Upper lobe of right lung (tissue), 1 donor: ENCODE measurements at regions not wholly inside any gene's neighbourhood (a gene's known extent, or its start where the extent isn't known, plus 50 kb on each side); places are given as distances from the start of the nearest gene placed in this dataset.

Experiments
- ATAC-seq: fragments of 200-7000 bp; cut with Tn5 transposase; one replicate; pipeline ENCODE4 v1.9.1; 2020; ENCODE audit warnings: mild to moderate bottlenecking, moderate library complexity
- DNase-seq: peaks from one replicate; pipeline ENCODE4 v3.0.0-alpha.2; 2020
- H3K27ac ChIP-seq: fragments of 200-600 bp; one replicate; pipeline ENCODE4 v1.8.0; 2022
- H3K27me3 ChIP-seq: fragments of 200-600 bp; one replicate; pipeline ENCODE4 v1.8.0; 2022; ENCODE audit warnings: mild to moderate bottlenecking
- H3K36me3 ChIP-seq: fragments of 200-600 bp; one replicate; pipeline ENCODE4 v1.8.0; 2022
- H3K4me1 ChIP-seq: fragments of 200-600 bp; one replicate; pipeline ENCODE4 v1.8.0; 2022
- H3K4me3 ChIP-seq: fragments of 200-600 bp; one replicate; pipeline ENCODE4 v1.8.0; 2022; ENCODE audit warnings: mild to moderate bottlenecking
- H3K9me3 ChIP-seq: fragments of 200-600 bp; one replicate; pipeline ENCODE4 v1.8.0; 2022
- intact Hi-C: fragments of 100-400 bp; cut with DNase I; formaldehyde crosslinking; loops from one replicate; pipeline ENCODE4 v1.11.0; 2022
- TF ChIP-seq, protein P1 (sequence below): fragments of 200-600 bp; IDR thresholded peaks from one replicate; pipeline ENCODE4 v1.8.0; 2022; ENCODE audit warnings: antibody characterized with exemption
- donor health status: DM: no; HTN: yes; CAD: no; lungs with severe emphysema.

GRCh38 chr6:43890197-43891062, 120.4 kb downstream of the VEGFA start:
- DNase-seq, result no peak
- H3K4me1 ChIP-seq, result no peaks in the 10 kb centered on the region

DNA sequence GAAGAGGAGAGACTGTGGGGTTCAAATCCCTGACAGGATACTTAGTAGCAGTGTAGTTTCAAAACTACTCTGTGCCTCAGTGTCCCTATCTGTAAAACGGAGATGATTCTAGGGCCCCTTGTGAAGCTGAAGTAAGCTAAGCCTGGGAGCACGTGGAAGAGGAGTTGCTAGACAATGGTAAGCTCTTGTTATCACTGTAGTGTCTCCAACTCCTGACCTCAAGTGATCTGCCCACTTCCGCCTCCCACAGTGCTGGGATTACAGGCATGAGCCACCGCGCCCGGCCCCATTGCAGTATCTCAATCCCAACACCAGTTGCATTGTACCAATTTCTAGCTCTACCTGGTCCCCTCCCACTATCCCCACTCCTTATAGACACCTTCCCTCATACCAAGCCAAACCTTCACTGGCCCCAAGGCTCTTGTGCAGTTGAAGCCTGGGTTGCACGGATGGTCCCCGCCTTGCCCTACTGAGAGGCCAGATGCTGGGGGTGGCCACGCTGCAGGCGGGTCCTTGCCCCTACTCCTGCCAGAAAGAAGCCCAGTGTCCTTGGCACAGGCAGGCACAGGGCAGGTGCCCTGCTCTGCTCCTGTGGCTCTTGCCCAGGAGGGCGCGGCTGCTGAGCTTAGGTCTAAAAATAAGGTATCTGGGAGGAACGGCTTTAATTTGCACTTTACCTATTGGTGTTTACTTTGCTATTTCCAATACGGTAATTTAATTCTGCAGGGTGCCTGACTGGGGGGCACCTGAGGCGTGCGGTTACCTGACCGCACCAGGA, 118.1 kb downstream of the VEGFA start:
- Histone ChIP-seq H3K36me3 (no peaks in the 10 kb centered on the region), H3K4me1 (no peaks in the 10 kb centered on the region), H3K9me3 (no peaks in the 10 kb centered on the region), H3K27me3 (peaks cover 6% of the 10 kb centered on the region), H3K4me3 (no peak overlapping the region), H3K27ac (no peak overlapping the region)
- no peak for ATAC-seq
- peak; percentile 46 for DNase-seq
- intact Hi-C loops, result no loop called here
- TF ChIP-seq, protein P1, sequence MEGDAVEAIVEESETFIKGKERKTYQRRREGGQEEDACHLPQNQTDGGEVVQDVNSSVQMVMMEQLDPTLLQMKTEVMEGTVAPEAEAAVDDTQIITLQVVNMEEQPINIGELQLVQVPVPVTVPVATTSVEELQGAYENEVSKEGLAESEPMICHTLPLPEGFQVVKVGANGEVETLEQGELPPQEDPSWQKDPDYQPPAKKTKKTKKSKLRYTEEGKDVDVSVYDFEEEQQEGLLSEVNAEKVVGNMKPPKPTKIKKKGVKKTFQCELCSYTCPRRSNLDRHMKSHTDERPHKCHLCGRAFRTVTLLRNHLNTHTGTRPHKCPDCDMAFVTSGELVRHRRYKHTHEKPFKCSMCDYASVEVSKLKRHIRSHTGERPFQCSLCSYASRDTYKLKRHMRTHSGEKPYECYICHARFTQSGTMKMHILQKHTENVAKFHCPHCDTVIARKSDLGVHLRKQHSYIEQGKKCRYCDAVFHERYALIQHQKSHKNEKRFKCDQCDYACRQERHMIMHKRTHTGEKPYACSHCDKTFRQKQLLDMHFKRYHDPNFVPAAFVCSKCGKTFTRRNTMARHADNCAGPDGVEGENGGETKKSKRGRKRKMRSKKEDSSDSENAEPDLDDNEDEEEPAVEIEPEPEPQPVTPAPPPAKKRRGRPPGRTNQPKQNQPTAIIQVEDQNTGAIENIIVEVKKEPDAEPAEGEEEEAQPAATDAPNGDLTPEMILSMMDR, result no peak

More at GRCh38 chr6:43890197-43891062, 120.4 kb downstream of the VEGFA start:
- H3K4me3 ChIP-seq, result no peak overlapping the region
- H3K9me3 ChIP-seq, result no peaks in the 10 kb centered on the region
- intact Hi-C loops, result no loop called here
- H3K27ac ChIP-seq, result no peak overlapping the region
- H3K36me3 ChIP-seq, result no peaks in the 10 kb centered on the region
- H3K27me3 ChIP-seq, result peaks cover 6% of the 10 kb centered on the region
- TF ChIP-seq, protein P1, result no peak
- ATAC-seq, result peak; percentile 5

DNA sequence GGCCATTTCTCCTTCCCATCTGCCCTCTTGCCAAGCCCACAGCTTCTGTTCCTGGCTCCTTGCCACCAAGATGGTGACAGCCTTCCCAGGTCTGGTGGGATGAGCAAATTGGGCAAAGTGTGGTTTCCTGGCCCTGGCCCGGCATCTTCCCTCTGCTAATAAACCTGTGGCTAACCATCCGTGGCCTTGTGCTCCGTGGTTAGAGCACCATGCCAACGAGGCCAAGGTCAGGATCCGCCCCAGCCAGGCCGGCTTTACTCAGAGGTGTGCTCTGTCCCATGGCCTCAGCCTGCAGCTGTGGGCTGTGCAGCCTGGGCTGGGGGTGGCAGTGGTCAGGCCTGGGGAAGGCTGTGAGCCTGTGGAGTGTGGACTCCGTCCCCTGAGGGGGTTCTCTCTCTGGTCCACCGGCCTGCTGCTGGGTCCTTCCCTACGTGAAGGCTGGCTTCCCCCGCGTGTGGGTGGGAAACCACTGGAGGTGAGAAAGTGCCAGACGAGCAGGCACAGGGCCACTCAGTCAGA, 117.4 kb downstream of the VEGFA start:
- no peak for DNase-seq
- Histone ChIP-seq H3K36me3 (no peaks in the 10 kb centered on the region), H3K4me3 (no peak overlapping the region), H3K27me3 (peaks cover 6% of the 10 kb centered on the region), H3K9me3 (no peaks in the 10 kb centered on the region), H3K27ac (no peak overlapping the region), H3K4me1 (no peaks in the 10 kb centered on the region)
- TF ChIP-seq, protein P1, result no peak
- no peak for ATAC-seq
- intact Hi-C loops, result no loop called here

- Histone ChIP-seq H3K4me1 (no peaks in the 10 kb centered on the region), H3K27ac (no peak overlapping the region), H3K27me3 (peaks cover 6% of the 10 kb centered on the region), H3K4me3 (no peak overlapping the region), H3K36me3 (no peaks in the 10 kb centered on the region), H3K9me3 (no peaks in the 10 kb centered on the region)
- DNase-seq, result peak; percentile 27
- TF ChIP-seq, protein P1, result no peak
- intact Hi-C loops, result no loop called here
- ATAC-seq, result no peak
These were observed 116.8 kb downstream of the VEGFA start for GRCh38 chr6:43886717-43887339.

- TF ChIP-seq, protein P1, result no peak
- Histone ChIP-seq H3K4me1 (no peaks in the 10 kb centered on the region), H3K4me3 (no peak overlapping the region), H3K27me3 (peaks cover 6% of the 10 kb centered on the region), H3K27ac (no peak overlapping the region), H3K36me3 (no peaks in the 10 kb centered on the region), H3K9me3 (no peaks in the 10 kb centered on the region)
- intact Hi-C loops, result no loop called here
- DNase-seq (no peak), ATAC-seq (no peak)
These were observed 116.1 kb downstream of the VEGFA start for GRCh38 chr6:43886067-43886461.
